Transverse colon (tissue), 4 donors: ENCODE measurements at regions not wholly inside any gene's neighbourhood (a gene's known extent, or its start where the extent isn't known, plus 50 kb on each side); places are given as distances from the start of the nearest gene placed in this dataset.

Experiments
- DNase-seq: peaks from one replicate; pipeline ENCODE4 v3.0.0-alpha.2; 2019
- H3K27ac ChIP-seq, 4 donors: fragments of 200-600 bp; sonication (generic); 2 replicates each; pipeline ENCODE4 v1.5.1; 2016 to 2018; ENCODE audit warnings: inconsistent platforms in 4 of 4
- H3K27me3 ChIP-seq: fragments of 200-600 bp; sonication (generic); 2 replicates; pipeline ENCODE4 v1.5.1; 2017; ENCODE audit warnings: inconsistent platforms
- H3K36me3 ChIP-seq, 4 donors: fragments of 200-600 bp; sonication (generic); 2 replicates each; pipeline ENCODE4 v1.5.1; 2017 to 2019; ENCODE audit warnings: inconsistent platforms in 4 of 4
- H3K4me1 ChIP-seq, 4 donors: fragments of 200-600 bp; sonication (generic); 2 replicates each; pipeline ENCODE4 v1.5.1; 2017 to 2020; ENCODE audit warnings: inconsistent platforms in 4 of 4
- H3K4me3 ChIP-seq, 4 donors: fragments of 200-600 bp; sonication (generic); 1 replicate in 1 of 4; 2 replicates in 3 of 4; pipeline versions ENCODE4 v1.5.1 to v1.6.1; 2017 to 2019; ENCODE audit warnings: inconsistent platforms in 4 of 4
- H3K9me3 ChIP-seq, 2 donors: fragments of 200-600 bp; sonication (generic); 2 replicates each; pipeline ENCODE4 v1.5.1; 2017 to 2019; ENCODE audit warnings: inconsistent platforms in 2 of 2
- EP300 ChIP-seq: sonication (generic); formaldehyde crosslinking; IDR thresholded peaks from one replicate; pipeline ENCODE4 v1.6.1; 2017; ENCODE audit warnings: antibody characterized with exemption, low read depth
- POLR2A ChIP-seq: fragments of 450-650 bp; IDR thresholded peaks from one replicate; pipeline ENCODE4 v1.6.1; 2016; ENCODE audit warnings: antibody characterized with exemption, mild to moderate bottlenecking, moderate library complexity
- POLR2AphosphoS5 ChIP-seq, 3 donors: sonication (generic); formaldehyde crosslinking; IDR thresholded peaks; one replicate each; pipeline ENCODE4 v1.6.1; 2016; ENCODE audit warnings: antibody characterized with exemption in 3 of 3
- WGBS, 2 donors: methylation state at CpG; one replicate each; pipeline ENCODE4 v1.1.5; 2018; ENCODE audit warnings: low coverage in 1 of 2; 5-methylcytosine and 5-hydroxymethylcytosine counted together
- in situ Hi-C, 4 donors: fragments of 200-750 bp; cut with MboI; loops; one replicate each; pipeline versions ENCODE4 v1.15.0 to v1.15.1; 2017; ENCODE audit warnings: low sequenced_read_pairs in 3 of 4, low pct_ligation_motif_present in 1 of 4, low pct_unique_long_range_greater_than_20kb in 1 of 4
- intact Hi-C: fragments of 100-400 bp; cut with DNase I; formaldehyde crosslinking; loops from one replicate; pipeline ENCODE4 v1.15.1; 2023; ENCODE audit warnings: low total_unique reads
- TF ChIP-seq, protein P1 (sequence below), 5 experiments: fragments of 200-600 bp in 3 of 5; fragments of 450-650 bp in 2 of 5; sonication (generic) in 3 of 5; IDR thresholded peaks; 1 replicate in 2 of 5; 2 replicates in 3 of 5; pipeline ENCODE4 v1.5.1; 2016 to 2017; ENCODE audit warnings: antibody characterized with exemption in 5 of 5, inconsistent platforms in 3 of 5, mild to moderate bottlenecking in 2 of 5, moderate library complexity in 1 of 5

DNA sequence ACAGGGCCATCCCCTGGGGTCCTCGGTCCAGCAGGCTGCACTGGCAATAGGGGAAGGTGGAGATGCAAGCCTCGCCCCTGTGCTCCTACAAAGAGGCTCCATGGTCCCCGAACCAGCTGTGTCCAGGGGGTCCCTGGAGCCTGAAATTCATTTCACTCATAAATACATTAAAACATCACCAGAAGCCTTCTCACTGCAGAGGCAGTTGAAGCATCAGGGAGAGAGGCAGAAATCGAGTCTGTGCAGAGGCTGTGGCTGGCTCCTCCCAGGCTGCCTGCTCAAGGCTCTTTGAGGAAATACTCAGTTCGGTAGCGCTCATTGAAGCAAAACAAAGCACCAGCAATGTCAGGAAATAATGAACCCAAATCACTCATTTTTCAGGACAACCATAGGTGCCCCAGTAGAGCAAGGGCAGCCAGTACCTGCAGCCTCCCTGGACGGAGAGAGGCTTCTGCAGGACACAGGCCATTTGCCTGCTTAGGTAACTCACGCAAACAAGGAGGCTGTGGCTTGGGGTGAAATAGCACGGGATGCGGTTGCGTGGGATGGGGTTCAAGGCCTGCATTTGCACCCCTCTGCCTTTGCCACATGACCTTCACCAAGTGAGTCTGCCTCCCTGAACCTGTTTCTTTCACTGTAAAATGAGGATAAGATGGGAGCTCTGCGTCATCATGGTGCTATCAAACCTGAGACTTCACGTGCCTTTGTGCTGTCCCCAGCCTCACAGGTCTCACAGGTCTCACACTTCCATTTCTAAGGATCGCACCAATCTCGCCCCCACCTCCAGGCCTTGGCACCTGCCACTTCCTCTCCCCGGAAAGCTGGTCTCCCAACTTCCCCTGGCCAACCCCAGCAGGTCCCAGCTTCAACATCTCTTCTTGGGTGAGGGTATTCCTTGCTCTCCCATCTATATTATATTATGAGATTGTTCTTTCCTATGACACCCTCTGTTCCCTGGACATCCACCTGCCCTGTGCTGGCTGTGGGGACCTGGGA, 84.3 kb upstream of the SHISAL1 start:
- 70 to 73% methylated on average over 2 to 16 of the region's 16 CpGs for WGBS, 2 donors
- no peaks in the 10 kb centered on the region for H3K27me3 ChIP-seq
- no peaks in the 10 kb centered on the region for H3K4me1 ChIP-seq
- no peaks in the 10 kb centered on the region for H3K36me3 ChIP-seq
- no peak overlapping the region for H3K4me3 ChIP-seq
- intact Hi-C loops = no loop called here
- H3K27ac ChIP-seq = no peak overlapping the region
- DNase-seq = peak; percentile 3
- TF ChIP-seq POLR2AphosphoS5 (IDR thresholded peaks at IDR 0.05) (no peak), POLR2A (no peak), EP300 (no peak)
- TF ChIP-seq, protein P1, sequence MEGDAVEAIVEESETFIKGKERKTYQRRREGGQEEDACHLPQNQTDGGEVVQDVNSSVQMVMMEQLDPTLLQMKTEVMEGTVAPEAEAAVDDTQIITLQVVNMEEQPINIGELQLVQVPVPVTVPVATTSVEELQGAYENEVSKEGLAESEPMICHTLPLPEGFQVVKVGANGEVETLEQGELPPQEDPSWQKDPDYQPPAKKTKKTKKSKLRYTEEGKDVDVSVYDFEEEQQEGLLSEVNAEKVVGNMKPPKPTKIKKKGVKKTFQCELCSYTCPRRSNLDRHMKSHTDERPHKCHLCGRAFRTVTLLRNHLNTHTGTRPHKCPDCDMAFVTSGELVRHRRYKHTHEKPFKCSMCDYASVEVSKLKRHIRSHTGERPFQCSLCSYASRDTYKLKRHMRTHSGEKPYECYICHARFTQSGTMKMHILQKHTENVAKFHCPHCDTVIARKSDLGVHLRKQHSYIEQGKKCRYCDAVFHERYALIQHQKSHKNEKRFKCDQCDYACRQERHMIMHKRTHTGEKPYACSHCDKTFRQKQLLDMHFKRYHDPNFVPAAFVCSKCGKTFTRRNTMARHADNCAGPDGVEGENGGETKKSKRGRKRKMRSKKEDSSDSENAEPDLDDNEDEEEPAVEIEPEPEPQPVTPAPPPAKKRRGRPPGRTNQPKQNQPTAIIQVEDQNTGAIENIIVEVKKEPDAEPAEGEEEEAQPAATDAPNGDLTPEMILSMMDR (IDR thresholded peaks at IDR 0.05) = no peak
- no peaks in the 10 kb centered on the region for H3K9me3 ChIP-seq
- in situ Hi-C loops = no loop called here

DNA sequence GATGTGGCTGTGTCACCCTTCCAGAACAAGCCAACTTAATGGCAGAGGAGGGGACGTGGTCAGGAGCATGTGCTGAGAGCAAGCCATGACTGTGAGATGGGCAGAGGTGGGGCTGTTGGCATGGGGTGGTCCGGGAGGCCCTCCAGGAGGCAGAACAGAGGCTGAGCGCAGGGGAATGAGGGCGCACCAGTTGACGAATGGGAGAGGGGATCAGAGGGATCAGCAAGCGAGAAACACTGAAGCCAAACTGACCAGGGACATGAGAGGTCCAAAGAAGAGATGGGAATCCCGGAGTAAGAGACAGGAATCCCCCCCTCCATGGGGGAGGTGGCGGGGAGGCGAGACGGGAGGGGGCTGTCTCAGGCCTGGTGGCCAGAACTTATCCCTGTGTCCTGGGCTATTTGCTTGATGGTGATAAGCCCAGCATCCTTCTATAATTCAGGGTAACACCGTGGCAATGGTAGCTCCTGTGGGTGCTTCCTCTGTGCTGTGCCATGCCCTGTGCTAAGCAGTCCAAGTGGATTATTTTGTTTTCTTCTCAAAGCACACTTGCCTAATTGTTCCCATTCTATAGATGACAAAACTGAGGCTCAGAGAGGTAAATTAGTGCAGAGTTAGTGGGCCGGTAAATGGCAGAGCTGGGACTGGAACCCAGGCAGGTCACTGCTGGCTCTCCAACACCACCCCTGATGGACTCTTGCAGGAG, 83.4 kb upstream of the SHISAL1 start:
- Histone ChIP-seq H3K9me3 (no peaks in the 10 kb centered on the region), H3K4me1 (no peaks in the 10 kb centered on the region), H3K36me3 (no peaks in the 10 kb centered on the region), H3K27ac (no peak overlapping the region), H3K27me3 (no peaks in the 10 kb centered on the region), H3K4me3 (no peak overlapping the region)
- 80 to 83% methylated on average over 8 to 12 of the region's 12 CpGs for WGBS, 2 donors
- in situ Hi-C loops (no loop called here), intact Hi-C loops (no loop called here)
- TF ChIP-seq, protein P1 (IDR thresholded peaks at IDR 0.05) = no peak
- TF ChIP-seq POLR2AphosphoS5 (IDR thresholded peaks at IDR 0.05) = no peak
- no peak for TF ChIP-seq EP300
- no peak for TF ChIP-seq POLR2A
- no peak for DNase-seq

DNA sequence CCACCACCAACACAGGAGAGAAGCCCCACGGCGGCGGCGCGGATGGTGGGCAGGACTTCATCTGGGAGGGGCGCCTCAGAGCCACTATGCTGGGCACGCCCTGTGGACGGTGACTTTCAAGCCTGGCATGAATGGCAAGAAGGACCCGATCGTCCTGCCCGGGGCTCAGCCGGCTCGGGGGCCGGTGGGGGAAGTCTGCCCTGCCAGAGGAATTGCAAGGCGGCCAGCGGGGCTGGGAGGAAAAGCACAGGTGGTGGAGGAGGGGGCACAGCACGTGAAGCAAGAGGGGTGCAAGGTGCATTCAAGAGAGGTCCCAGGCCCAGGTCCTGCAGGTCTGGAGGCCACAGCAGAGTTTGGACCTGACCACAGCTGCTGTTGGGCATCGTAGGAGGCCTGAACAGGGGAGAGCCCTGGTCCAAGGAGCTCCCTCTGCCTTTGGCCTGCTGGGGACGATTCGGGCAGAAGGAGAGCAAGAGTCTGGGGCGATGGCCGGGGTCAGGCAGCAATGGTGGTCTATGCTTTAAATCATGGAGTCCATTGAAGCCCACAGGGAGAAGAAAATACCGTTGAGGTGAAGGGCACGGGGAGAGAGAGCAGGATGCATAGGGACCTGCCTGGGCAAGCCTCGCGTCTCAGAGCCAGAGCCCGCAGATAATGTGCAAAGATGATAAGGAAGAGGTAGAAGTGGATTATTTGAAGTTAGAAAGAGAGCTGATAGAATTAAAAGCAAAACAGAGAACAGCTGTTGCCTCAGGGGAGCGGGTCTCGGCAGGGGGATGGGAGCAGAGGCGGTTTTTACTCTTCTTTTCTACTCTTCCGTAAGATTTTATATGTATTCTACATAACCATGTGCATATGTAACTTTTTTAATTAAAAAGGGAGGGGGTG, 82.6 kb upstream of the SHISAL1 start:
- Histone ChIP-seq H3K27ac (no peak overlapping the region), H3K27me3 (no peaks in the 10 kb centered on the region), H3K9me3 (no peaks in the 10 kb centered on the region), H3K36me3 (no peaks in the 10 kb centered on the region), H3K4me3 (no peak overlapping the region), H3K4me1 (no peaks in the 10 kb centered on the region)
- intact Hi-C loops (no loop called here), in situ Hi-C loops (no loop called here)
- DNase-seq = peak; percentile 4
- TF ChIP-seq POLR2A (no peak), EP300 (no peak), POLR2AphosphoS5 (IDR thresholded peaks at IDR 0.05) (no peak)
- TF ChIP-seq, protein P1 (IDR thresholded peaks at IDR 0.05) = no peak
- WGBS, 2 donors = 89% methylated on average over 8 to 31 of the region's 31 CpGs
